ENCODE measurements at regions not wholly inside any gene's neighbourhood (a gene's known extent, or its start where the extent isn't known, plus 50 kb on each side); places are given as distances from the start of the nearest gene placed in this dataset.
"Not testable (repeated sequence)": the region's sequence is repeated elsewhere in the genome, so short reads cannot be mapped to it uniquely, and the experiment has no call there.

DNA sequence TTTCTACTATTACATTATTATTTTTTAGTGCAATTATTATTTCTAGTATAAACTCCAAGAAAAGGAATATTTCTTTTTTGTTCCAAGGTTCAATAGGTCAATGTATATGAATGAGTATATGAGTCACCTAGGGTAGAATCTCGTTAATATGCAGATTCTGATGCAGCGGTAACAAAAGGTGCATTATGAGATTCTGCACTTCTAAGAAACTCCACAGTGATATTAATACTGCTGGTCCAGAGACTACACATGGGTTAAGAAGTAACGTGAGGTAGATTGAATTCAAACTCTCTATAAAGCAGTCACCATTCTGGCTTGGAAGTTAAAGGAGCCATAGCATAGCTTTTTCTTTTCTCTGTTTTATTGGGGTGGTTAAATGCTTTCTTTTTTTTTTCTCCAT is 596.2 kb upstream of the TBL1XR1 start:
- in situ Hi-C loops (cut with MboI; ENCODE audit: low pct_unique_long_range_greater_than_20kb, low sequenced_read_pairs, unreplicated experiment) = loop anchor here (25.0 kb wide), 1 partner anchor 756 kb away; no protein-coding TSS in a partner anchor
- DNase-seq (ENCODE audit: low spot score) = no peak
- TF ChIP-seq CTCF (IDR thresholded peaks at IDR 0.05; ENCODE audit: extremely low read depth, insufficient read depth, missing control alignments) = no peak

- no peak for DNase-seq (ENCODE audit: low spot score)
- no peak for TF ChIP-seq CTCF (IDR thresholded peaks at IDR 0.05; ENCODE audit: extremely low read depth, insufficient read depth, missing control alignments)
- in situ Hi-C loops (cut with MboI; ENCODE audit: low pct_unique_long_range_greater_than_20kb, low sequenced_read_pairs, unreplicated experiment) = loop anchor here (25.0 kb wide), 1 partner anchor 758 kb away; no protein-coding TSS in a partner anchor
These were observed 597.9 kb upstream of the TBL1XR1 start for GRCh38 chr3:177795216-177795615.

DNA sequence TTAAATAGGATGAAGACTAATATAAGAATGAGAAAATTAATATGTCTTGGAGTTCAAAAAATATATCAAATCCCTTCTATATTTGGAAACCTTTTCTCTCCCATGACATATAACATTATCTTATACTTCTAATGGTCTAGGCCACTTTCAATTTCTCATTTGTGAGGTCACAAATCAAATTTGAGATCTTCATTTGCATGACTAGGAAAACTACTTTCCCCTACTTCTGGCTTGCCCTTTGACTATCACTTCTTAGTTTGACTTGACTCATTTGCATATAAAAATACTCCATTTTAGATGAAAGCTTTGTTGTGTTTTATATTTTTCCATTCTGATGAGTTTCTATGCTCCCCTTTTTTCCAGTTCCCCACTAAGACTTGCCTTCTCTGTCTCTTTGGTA is 598.6 kb upstream of the TBL1XR1 start:
- no peak for TF ChIP-seq CTCF (IDR thresholded peaks at IDR 0.05; ENCODE audit: extremely low read depth, insufficient read depth, missing control alignments)
- in situ Hi-C loops (cut with MboI; ENCODE audit: low pct_unique_long_range_greater_than_20kb, low sequenced_read_pairs, unreplicated experiment) = loop anchor here (25.0 kb wide), 1 partner anchor 759 kb away; no protein-coding TSS in a partner anchor
- DNase-seq (ENCODE audit: low spot score) = no peak

DNA sequence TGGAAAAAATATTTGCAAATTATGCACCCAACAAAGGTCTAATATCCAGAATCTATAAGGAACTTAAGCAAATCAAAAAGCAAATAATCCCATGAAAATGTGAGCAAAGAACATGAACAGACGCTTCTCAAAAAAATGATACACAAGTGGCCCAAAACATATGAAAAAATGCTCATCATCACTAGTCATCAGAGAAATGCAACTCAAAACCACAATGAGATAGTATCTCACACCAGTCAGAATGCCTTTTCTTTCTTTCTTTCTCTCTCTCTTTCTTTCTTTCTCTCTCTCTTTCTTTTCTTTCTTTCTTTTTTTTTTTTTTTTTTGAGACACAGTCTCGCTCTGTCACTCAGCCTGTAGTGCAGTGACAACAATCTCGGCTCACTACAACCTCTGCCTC is 602.9 kb upstream of the TBL1XR1 start:
- DNase-seq (ENCODE audit: low spot score); in situ Hi-C loops (cut with MboI; ENCODE audit: low pct_unique_long_range_greater_than_20kb, low sequenced_read_pairs, unreplicated experiment): not testable (repeated sequence)

DNA sequence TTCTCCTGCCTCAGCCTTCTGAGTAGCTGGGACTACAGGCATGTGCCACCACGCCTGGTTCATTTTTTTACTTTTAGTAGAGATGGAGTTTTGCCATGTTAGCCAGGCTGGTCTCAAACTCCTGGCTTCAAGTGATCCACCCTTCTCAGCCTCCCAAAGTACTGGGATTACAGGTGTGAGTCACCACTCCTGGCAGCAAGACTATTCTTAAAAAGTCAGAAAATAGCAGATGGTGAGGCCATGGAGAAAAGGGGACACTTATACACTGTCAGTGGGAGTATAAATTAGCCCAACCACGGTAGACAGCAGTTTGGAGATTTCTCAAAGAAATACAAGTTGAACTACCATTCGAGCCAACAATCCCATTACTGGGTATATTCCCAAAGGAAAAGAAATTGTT is 603.3 kb upstream of the TBL1XR1 start:
- in situ Hi-C loops (cut with MboI; ENCODE audit: low pct_unique_long_range_greater_than_20kb, low sequenced_read_pairs, unreplicated experiment) = no loop called here
- DNase-seq (ENCODE audit: low spot score) = no peak
- no peak for TF ChIP-seq CTCF (IDR thresholded peaks at IDR 0.05; ENCODE audit: extremely low read depth, insufficient read depth, missing control alignments)

DNA sequence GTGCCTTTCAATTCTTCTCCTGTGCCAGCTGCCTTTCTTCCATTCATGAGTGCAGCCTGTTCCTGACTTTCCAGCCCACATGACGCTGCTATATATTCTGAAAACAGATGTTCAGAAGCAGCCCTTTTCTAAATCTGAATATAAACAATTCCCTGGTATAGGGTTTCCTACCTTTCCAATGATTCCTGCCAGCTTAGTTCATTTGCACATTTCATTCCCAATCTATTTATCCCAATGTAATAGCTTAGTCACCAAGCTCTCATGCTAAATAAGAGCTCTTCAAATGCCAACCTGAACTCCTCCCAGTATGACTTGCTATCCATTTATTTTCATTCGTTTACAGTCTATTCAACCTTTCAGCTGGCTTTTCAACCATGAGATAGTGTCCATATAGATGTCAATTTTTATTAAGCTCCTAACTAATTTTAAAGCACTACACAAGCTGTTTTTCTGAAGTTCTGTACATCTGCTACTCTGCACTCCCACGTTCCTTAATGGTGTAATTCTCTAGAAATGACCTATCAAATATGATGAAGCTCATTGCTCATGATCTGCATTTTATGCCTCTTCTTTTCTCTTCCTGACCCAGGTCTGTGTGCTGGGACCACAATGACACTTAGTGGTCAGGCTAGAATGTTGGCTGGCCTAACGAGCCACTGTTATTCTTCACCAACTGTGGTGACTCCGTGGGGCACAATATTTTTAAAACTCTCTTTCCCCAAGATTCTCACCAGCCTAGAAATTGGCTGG is 605.0 kb upstream of the TBL1XR1 start:
- no peak for DNase-seq (ENCODE audit: low spot score)
- in situ Hi-C loops (cut with MboI; ENCODE audit: low pct_unique_long_range_greater_than_20kb, low sequenced_read_pairs, unreplicated experiment) = no loop called here
- TF ChIP-seq CTCF (IDR thresholded peaks at IDR 0.05; ENCODE audit: extremely low read depth, insufficient read depth, missing control alignments) = no peak

DNA sequence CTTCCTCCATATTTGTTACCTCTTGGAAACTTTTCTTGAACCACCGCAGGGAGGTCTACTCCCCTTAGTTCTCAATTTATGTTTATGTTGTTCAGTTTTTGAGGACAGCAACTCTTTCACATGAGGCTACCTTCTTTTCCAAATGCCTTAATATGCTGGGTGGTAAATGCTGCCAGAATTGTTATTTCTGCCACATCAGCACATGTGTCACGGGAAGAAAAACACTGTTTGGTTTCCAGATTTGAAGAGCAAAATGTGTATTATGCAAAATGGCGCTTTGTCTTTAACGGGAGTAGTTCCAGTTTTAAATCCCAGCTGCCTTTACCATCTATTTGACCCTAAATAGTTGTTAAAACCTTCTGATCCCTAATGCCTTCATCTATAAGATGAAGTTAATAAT is 606.2 kb upstream of the TBL1XR1 start:
- TF ChIP-seq CTCF (IDR thresholded peaks at IDR 0.05; ENCODE audit: extremely low read depth, insufficient read depth, missing control alignments) = no peak
- in situ Hi-C loops (cut with MboI; ENCODE audit: low pct_unique_long_range_greater_than_20kb, low sequenced_read_pairs, unreplicated experiment) = no loop called here

More for the DNA sequence above, 606.2 kb upstream of the TBL1XR1 start:
- no peak for DNase-seq (ENCODE audit: low spot score)
